ENCODE measurements at regions not wholly inside any gene's neighbourhood (a gene's known extent, or its start where the extent isn't known, plus 50 kb on each side); places are given as distances from the start of the nearest gene placed in this dataset.

- peak in 1 of 6 donors; percentile 74 for DNase-seq
These were observed 280.6 kb upstream of the UBE2E3 start for GRCh38 chr2:180699657-180700361.

GRCh38 chr2:180698668-180699067 lies 281.7 kb upstream of the UBE2E3 start:
- FAIRE-seq: no peak
- Histone ChIP-seq H3K36me3 (no peaks in the 10 kb centered on the region), H3K4me1 (no peaks in the 10 kb centered on the region), H3K9me3 (no peaks in the 10 kb centered on the region), H3K27ac (no peak overlapping the region), H3K4me3 (no peak overlapping the region), H3K27me3 (no peaks in the 10 kb centered on the region)
- intact Hi-C loops (cut with DNase I): no loop called here
- no peak for ATAC-seq
- peak in 1 of 6 donors; percentile 39 for DNase-seq
- WGBS, 2 donors: 64 to 75% methylated on average over 3 of the region's 3 CpGs
- TF ChIP-seq CTCF (IDR thresholded peaks at IDR 0.05): no peak

More at GRCh38 chr2:180699657-180700361, 280.6 kb upstream of the UBE2E3 start:
- Histone ChIP-seq H3K4me1 (no peaks in the 10 kb centered on the region), H3K9me3 (no peaks in the 10 kb centered on the region), H3K4me3 (no peak overlapping the region), H3K36me3 (no peaks in the 10 kb centered on the region), H3K27me3 (no peaks in the 10 kb centered on the region), H3K27ac (no peak overlapping the region)
- no peak for TF ChIP-seq CTCF (IDR thresholded peaks at IDR 0.05)
- ATAC-seq (no peak), FAIRE-seq (no peak)
- 65 to 69% methylated on average over 4 of the region's 4 CpGs for WGBS, 2 donors
- intact Hi-C loops (cut with DNase I): no loop called here

- 70 to 71% methylated on average over 5 of the region's 5 CpGs for WGBS, 2 donors
- H3K9me3 ChIP-seq: no peaks in the 10 kb centered on the region
- no peaks in the 10 kb centered on the region for H3K4me1 ChIP-seq
- H3K27ac ChIP-seq: no peak overlapping the region
- ATAC-seq: peak in 1 of 4 donors; percentile 63
- intact Hi-C loops (cut with DNase I): no loop called here
- no peak for DNase-seq
- no peak overlapping the region for H3K4me3 ChIP-seq
- no peak for TF ChIP-seq CTCF (IDR thresholded peaks at IDR 0.05)
- no peaks in the 10 kb centered on the region for H3K36me3 ChIP-seq
- H3K27me3 ChIP-seq: no peaks in the 10 kb centered on the region
- FAIRE-seq: no peak
These were observed 284.6 kb upstream of the UBE2E3 start for GRCh38 chr2:180695586-180696401.

- H3K4me3 ChIP-seq: no peak overlapping the region
- H3K9me3 ChIP-seq: no peaks in the 10 kb centered on the region
- DNase-seq (no peak), FAIRE-seq (no peak), ATAC-seq (no peak)
- no peaks in the 10 kb centered on the region for H3K36me3 ChIP-seq
- no peak overlapping the region for H3K27ac ChIP-seq
- H3K4me1 ChIP-seq: no peaks in the 10 kb centered on the region
- intact Hi-C loops (cut with DNase I): no loop called here
- no peak for TF ChIP-seq CTCF (IDR thresholded peaks at IDR 0.05)
- 31 to 33% methylated on average over 5 of the region's 5 CpGs for WGBS, 2 donors
- H3K27me3 ChIP-seq: no peaks in the 10 kb centered on the region
These were observed 285.7 kb upstream of the UBE2E3 start for GRCh38 chr2:180694445-180695421.
